MM.1S (cell line): ENCODE measurements at regions not wholly inside any gene's neighbourhood (a gene's known extent, or its start where the extent isn't known, plus 50 kb on each side); places are given as distances from the start of the nearest gene placed in this dataset.

Experiments used
- DNase-seq: peaks from one replicate; pipeline ENCODE4 v3.0.0-alpha.2; 2015
- H2AFZ ChIP-seq: fragments of 300-600 bp; sonication (generic); 2 replicates; pipeline ENCODE4 v1.6.0; 2016; ENCODE audit warnings: antibody characterized with exemption, low read length
- H3F3A ChIP-seq: fragments of 300-600 bp; sonication (generic); 2 replicates; pipeline ENCODE4 v1.6.1; 2016; ENCODE audit warnings: mild to moderate bottlenecking, antibody characterized with exemption, low read length, moderate library complexity, mixed read lengths; ENCODE audit not compliant: insufficient read depth
- H3K27ac ChIP-seq: fragments of 300-600 bp; sonication (generic); 2 replicates; pipeline ENCODE4 v1.5.1; 2016; ENCODE audit warnings: mild to moderate bottlenecking, low read length
- H3K27me3 ChIP-seq: fragments of 300-600 bp; sonication (generic); replicated peaks from 2 replicates; pipeline ENCODE4 v1.6.0; 2016; ENCODE audit warnings: low read length; ENCODE audit not compliant: insufficient read depth
- H3K36me3 ChIP-seq: fragments of 300-600 bp; sonication (generic); replicated peaks from 2 replicates; pipeline ENCODE4 v1.6.1; 2016; ENCODE audit warnings: mild to moderate bottlenecking, low read length, mixed read lengths; ENCODE audit not compliant: insufficient read depth
- H3K4me1 ChIP-seq: fragments of 300-600 bp; sonication (generic); 2 replicates; pipeline ENCODE4 v1.6.1; 2016; ENCODE audit warnings: low read length, mixed read lengths
- H3K4me2 ChIP-seq: fragments of 300-600 bp; sonication (generic); 2 replicates; pipeline ENCODE4 v1.6.0; 2016; ENCODE audit warnings: low read depth, low read length
- H3K4me3 ChIP-seq: fragments of 300-600 bp; sonication (generic); 2 replicates; pipeline ENCODE4 v1.5.1; 2016; ENCODE audit warnings: low read length, mixed read lengths
- H3K79me2 ChIP-seq: fragments of 300-600 bp; sonication (generic); 2 replicates; pipeline ENCODE4 v1.6.1; 2016; ENCODE audit warnings: mixed run types, low read length, mixed read lengths
- H3K9ac ChIP-seq: fragments of 300-600 bp; sonication (generic); 2 replicates; pipeline ENCODE4 v1.6.1; 2016; ENCODE audit warnings: low read length, mixed read lengths
- H3K9me2 ChIP-seq: fragments of 300-600 bp; sonication (generic); replicated peaks from 2 replicates; pipeline ENCODE4 v1.6.1; 2016; ENCODE audit warnings: mild to moderate bottlenecking, low read length, mixed read lengths; ENCODE audit not compliant: insufficient read depth
- H3K9me3 ChIP-seq: fragments of 300-600 bp; sonication (generic); replicated peaks from 2 replicates; pipeline ENCODE4 v1.6.1; 2016; ENCODE audit warnings: mild to moderate bottlenecking, low read length, mixed read lengths; ENCODE audit not compliant: insufficient read depth
- H4K20me1 ChIP-seq: fragments of 300-600 bp; sonication (generic); 2 replicates; pipeline ENCODE4 v1.6.1; 2016; ENCODE audit warnings: mild to moderate bottlenecking, low read length, moderate library complexity, mixed read lengths; ENCODE audit not compliant: insufficient read depth
- EZH2 ChIP-seq: fragments of 300-600 bp; sonication (generic); optimal IDR thresholded peaks from 2 replicates; pipeline ENCODE3; 2017; ENCODE audit warnings: low read depth, mild to moderate bottlenecking, antibody characterized with exemption, low read length, mixed read lengths
- EZH2phosphoT487 ChIP-seq: fragments of 300-600 bp; sonication (generic); IDR thresholded peaks from 2 replicates; pipeline ENCODE4 v1.6.1; 2018; ENCODE audit warnings: antibody characterized with exemption, low read length
- TF ChIP-seq, protein P1 (sequence below): fragments of 300-600 bp; sonication (generic); IDR thresholded peaks from 2 replicates; pipeline ENCODE4 v1.5.1; 2016; ENCODE audit warnings: antibody characterized with exemption, low read length, mixed read lengths

DNA sequence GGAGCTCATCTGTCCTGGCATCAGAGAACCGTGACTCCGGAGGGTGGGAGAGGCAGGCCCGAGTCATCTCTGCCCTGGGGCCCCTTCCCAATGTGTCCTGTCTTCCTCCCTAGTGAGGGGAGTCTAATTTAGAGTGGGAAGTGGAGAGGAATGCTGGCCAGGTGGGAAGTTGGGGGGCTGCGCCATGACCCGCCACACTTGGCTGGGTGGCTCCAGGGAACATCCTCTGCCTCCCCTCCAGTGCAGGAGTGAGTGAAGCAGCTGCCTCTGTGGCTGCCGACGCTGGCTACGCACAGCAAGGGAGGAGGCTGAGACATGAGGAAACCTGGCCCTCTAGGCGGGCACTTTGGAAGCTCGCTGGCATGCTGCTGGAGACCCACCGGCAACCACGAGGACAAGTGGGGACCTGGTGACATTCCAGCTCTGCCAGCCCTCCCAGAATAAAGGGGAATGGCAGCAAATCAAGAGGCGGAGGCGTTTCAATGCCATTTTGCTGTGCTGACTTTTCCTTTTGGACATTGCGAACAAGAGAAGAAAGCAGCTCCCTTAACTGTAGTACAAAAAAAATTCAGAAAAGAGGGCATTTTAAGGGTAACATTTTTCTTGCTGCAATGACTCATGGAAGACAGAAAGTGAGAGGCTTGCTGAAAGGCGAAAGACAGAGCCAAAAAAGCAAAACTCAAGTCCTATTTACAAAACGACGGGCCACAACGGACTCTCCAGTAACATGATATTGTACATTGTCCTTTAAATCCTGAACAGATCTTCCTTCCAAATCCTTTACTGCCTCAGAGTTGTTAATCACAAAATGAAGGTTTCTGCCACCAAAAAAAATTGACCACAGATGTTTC, 121.2 kb upstream of the PITRM1 start:
- Histone ChIP-seq H2AFZ (no peak overlapping the region), H3K9me2 (no peaks in the 10 kb centered on the region), H3K27me3 (no peaks in the 10 kb centered on the region)

DNA sequence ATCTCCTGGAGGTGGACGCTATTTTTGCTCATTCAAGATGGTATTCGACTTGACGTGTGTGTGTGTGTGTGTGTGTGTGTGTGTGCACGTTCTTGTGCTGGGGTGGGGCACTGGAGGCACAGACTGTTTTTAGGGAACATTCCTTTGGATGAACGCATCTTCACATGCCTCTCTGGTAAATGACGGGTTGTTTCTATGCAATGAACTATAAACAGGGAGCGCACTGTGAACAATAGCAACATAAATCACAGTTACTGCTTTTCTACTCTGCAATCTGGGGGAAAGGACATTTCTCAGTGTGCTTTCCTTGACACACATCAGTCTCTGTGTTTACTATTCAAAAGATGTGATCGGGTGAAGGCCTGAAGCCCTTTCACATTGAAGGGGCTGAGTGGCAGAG, 120.1 kb upstream of the PITRM1 start:
- Histone ChIP-seq H3K9me3 (no peaks in the 10 kb centered on the region), H4K20me1 (no peaks in the 10 kb centered on the region), H3K79me2 (no peaks in the 10 kb centered on the region), H3K27ac (no peak overlapping the region), H3K9ac (no peak overlapping the region), H3K9me2 (no peaks in the 10 kb centered on the region), H2AFZ (no peak overlapping the region), H3K4me1 (no peaks in the 10 kb centered on the region), H3K4me2 (no peak overlapping the region), H3K36me3 (no peaks in the 10 kb centered on the region), H3K27me3 (no peaks in the 10 kb centered on the region), H3F3A (no peaks in the 10 kb centered on the region), H3K4me3 (no peak overlapping the region)
- no peak for DNase-seq
- no peak for TF ChIP-seq EZH2
- no peak for TF ChIP-seq EZH2phosphoT487
- TF ChIP-seq, protein P1, sequence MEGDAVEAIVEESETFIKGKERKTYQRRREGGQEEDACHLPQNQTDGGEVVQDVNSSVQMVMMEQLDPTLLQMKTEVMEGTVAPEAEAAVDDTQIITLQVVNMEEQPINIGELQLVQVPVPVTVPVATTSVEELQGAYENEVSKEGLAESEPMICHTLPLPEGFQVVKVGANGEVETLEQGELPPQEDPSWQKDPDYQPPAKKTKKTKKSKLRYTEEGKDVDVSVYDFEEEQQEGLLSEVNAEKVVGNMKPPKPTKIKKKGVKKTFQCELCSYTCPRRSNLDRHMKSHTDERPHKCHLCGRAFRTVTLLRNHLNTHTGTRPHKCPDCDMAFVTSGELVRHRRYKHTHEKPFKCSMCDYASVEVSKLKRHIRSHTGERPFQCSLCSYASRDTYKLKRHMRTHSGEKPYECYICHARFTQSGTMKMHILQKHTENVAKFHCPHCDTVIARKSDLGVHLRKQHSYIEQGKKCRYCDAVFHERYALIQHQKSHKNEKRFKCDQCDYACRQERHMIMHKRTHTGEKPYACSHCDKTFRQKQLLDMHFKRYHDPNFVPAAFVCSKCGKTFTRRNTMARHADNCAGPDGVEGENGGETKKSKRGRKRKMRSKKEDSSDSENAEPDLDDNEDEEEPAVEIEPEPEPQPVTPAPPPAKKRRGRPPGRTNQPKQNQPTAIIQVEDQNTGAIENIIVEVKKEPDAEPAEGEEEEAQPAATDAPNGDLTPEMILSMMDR: no peak

More for the DNA sequence above, 121.2 kb upstream of the PITRM1 start:
- TF ChIP-seq EZH2phosphoT487 (no peak), EZH2 (no peak)
- TF ChIP-seq, protein P1: no peak
- Histone ChIP-seq H3K9ac (no peak overlapping the region), H3K4me1 (no peaks in the 10 kb centered on the region), H3F3A (no peaks in the 10 kb centered on the region), H3K36me3 (no peaks in the 10 kb centered on the region), H4K20me1 (no peaks in the 10 kb centered on the region), H3K4me2 (no peak overlapping the region), H3K27ac (no peak overlapping the region), H3K9me3 (no peaks in the 10 kb centered on the region), H3K4me3 (no peak overlapping the region), H3K79me2 (no peaks in the 10 kb centered on the region)
- DNase-seq: no peak

GRCh38 chr10:3290550-3290949, 118.0 kb upstream of the PITRM1 start:
- no peaks in the 10 kb centered on the region for H3F3A ChIP-seq

More at GRCh38 chr10:3290550-3290949, 118.0 kb upstream of the PITRM1 start:
- Histone ChIP-seq H3K9me3 (no peaks in the 10 kb centered on the region), H3K27me3 (no peaks in the 10 kb centered on the region), H3K4me3 (no peak overlapping the region), H3K79me2 (no peaks in the 10 kb centered on the region), H2AFZ (no peak overlapping the region), H3K4me2 (no peak overlapping the region), H3K4me1 (no peaks in the 10 kb centered on the region), H3K27ac (no peak overlapping the region), H3K9ac (no peak overlapping the region), H3K9me2 (no peaks in the 10 kb centered on the region), H4K20me1 (no peaks in the 10 kb centered on the region), H3K36me3 (no peaks in the 10 kb centered on the region)
- no peak for DNase-seq
- TF ChIP-seq EZH2: no peak
- TF ChIP-seq, protein P1: no peak
- TF ChIP-seq EZH2phosphoT487: no peak
